ENCODE measurements at regions not wholly inside any gene's neighbourhood (a gene's known extent, or its start where the extent isn't known, plus 50 kb on each side); places are given as distances from the start of the nearest gene placed in this dataset.

GRCh38 chr4:36003051-36003450 lies 241.3 kb downstream of the ARAP2 start:
- no peak for DNase-seq

DNA sequence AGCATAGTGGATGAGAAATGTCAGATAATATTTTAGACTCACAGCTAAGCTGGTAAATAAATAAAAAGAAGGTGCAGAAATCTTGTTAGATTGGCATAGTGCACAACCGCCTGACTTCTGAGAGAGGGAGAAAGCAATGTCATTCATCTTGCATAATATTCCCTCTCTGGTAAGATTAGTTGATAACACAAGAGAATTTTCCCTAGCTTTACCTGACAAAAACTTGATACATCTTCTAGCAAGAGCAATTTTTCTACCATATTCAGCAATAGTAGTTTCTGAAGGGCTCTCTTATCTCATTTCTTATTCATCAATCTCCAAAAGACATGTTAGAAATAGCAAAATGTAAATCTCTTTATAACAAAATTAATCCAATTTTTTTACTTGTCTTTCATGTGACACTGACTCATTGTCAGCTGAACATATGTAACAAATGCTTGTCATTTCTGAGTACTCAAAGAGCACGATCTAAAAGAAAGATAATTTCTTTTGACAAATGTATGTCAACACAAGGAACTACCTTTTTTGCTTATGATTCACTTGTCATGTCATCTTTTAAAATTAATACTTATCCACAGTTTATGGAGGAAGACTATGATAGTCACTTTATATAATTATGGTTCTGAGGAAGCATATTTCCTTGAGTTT lies 240.0 kb downstream of the ARAP2 start:
- DNase-seq, result no peak

GRCh38 chr4:36006226-36006625 lies 238.1 kb downstream of the ARAP2 start:
- no peak for DNase-seq

DNA sequence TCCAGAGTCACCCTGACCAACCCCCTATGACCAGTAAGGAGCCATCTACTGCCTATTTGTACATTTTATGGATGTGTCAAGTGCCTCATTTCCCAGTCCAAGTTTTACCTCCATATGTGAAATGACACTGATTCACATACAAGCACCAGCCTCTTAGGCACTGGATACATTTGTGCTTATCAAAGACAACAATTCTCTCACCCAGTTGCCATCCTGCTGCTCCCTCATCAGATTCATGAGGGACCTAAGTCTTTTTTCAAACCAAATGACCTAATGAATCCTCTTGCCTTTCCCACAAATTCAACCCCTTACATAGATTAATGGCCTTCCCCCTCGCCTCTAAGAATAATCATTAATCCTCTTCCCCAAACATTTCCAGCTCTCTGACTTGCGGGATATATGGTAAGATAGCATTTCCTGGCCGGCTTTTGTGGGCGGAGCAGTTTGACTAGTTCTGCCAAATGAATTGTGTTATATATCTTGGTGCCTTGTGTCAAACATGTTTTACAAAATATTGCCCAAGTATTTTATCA lies 233.9 kb downstream of the ARAP2 start:
- DNase-seq, result no peak

DNA sequence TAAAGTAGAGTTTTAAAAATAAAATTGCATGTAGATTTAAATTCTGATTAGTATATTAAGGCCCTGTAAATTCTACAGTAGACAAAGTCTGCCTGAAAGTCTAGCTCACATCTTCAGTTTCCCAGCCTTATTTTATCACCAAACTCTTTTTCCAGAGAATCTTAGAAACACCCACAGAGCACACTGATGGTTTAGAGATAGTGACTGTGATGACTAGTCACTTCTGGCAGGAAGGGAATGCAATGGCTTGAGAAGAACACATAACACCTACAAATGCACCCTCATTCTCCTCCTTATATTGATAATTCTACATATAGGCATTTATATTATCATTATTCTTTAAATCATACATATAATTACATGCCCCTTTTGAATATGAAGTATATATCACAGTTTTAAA lies 232.9 kb downstream of the ARAP2 start:
- DNase-seq, result no peak

DNA sequence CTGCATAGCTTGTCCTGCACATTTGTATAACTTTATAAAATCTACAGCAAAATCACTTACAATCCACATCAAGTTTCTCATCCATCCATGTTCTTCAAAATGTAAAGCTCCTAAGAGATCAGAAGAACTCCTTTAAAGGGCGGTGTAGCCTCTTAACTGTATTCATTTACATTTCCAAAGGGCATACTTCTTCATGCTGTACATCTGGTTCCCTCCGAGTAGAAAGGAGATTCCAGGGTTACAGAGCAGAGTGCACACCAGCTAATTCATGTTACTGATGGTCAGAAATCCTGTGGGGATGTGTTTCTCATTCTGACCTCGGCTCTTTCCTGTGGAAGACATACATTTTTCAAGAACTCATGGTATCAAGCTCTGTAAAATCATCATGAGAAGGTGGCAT lies 231.8 kb downstream of the ARAP2 start:
- DNase-seq, result no peak

GRCh38 chr4:36013206-36013605 lies 231.1 kb downstream of the ARAP2 start:
- no peak for DNase-seq

Measured in islet precursor cell (in vitro differentiated cells).